ENCODE measurements at regions not wholly inside any gene's neighbourhood (a gene's known extent, or its start where the extent isn't known, plus 50 kb on each side); places are given as distances from the start of the nearest gene placed in this dataset.

- DNase-seq, result no peak
Measured at GRCh38 chr18:50444539-50444938, 69.7 kb downstream of the SKA1 start.

GRCh38 chr18:50446629-50447028 lies 71.8 kb downstream of the SKA1 start:
- no peak for DNase-seq

GRCh38 chr18:50447102-50447741 lies 72.4 kb downstream of the SKA1 start:
- DNase-seq, result no peak

GRCh38 chr18:50447952-50448351 lies 73.1 kb downstream of the SKA1 start:
- no peak for DNase-seq

GRCh38 chr18:50451100-50451842 lies 76.4 kb downstream of the SKA1 start:
- no peak for DNase-seq

- no peak for DNase-seq
Measured at GRCh38 chr18:50453014-50453680, 78.3 kb downstream of the SKA1 start.

GRCh38 chr18:50453732-50454131 lies 78.9 kb downstream of the SKA1 start:
- no peak for DNase-seq

GRCh38 chr18:50454387-50454988 lies 79.6 kb downstream of the SKA1 start:
- DNase-seq, result no peak

DNA sequence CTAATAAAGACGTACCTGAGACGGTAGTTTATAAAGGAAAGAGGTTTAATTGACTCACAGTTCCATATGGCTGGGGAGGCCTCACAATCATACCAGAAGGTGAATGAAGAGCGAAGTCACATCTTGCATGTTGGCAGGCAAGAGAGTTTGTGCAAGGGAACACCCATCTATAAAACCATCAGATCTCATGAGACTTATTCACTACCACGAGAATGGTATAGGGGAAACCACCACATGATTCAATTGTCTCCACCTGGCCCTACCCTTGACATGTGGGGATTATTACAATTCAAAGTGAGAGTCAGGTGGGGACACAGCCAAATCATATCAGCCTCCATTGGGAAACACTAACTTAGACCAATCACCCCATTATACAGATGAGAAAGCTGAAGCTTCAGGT lies 81.4 kb downstream of the SKA1 start:
- no peak for DNase-seq

GRCh38 chr18:50457639-50458038 lies 82.8 kb downstream of the SKA1 start:
- no peak for DNase-seq

GRCh38 chr18:50458366-50458765 lies 83.5 kb downstream of the SKA1 start:
- DNase-seq, result no peak

GRCh38 chr18:50458796-50459195 lies 84.0 kb downstream of the SKA1 start:
- no peak for DNase-seq

DNA sequence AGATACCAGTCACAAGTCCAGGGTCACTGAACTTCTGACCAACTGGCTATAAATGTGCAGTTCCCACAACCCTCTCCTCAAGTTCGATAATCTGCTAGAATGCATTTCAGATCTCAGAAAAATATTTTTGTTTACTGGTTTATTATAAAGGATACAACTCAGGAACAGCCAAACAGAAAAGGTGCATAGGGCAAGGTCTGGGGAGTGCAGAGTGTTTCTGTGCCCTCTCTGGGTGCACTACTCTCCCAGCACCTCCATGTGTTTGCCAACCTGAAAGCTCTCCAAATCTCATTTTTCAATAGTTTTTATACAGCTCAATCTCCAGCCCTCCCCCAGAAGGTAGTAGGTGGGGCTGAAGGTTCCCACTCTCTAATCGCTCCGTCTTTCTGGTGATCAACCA lies 85.2 kb downstream of the SKA1 start:
- no peak for DNase-seq

GRCh38 chr18:50460716-50461115 lies 85.9 kb downstream of the SKA1 start:
- DNase-seq, result no peak

DNA sequence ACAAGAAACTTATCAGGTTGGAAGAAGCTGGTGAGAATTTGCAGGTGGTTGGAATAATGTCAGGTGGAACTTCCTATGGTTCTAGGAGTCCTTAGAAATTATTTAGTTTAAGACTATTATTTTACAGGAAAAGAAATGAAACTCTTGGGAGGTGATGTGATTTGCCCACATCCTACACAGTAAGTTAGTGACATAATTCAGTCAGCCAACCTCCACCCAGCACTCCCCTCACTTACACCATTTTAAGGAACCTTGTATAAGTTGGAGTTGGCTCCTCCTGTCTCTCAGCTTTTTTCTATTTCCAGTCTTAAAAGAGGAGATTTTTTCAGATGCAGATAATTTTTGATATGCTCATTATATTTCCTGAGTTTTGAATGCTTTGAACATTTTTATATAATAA lies 86.4 kb downstream of the SKA1 start:
- no peak for DNase-seq

- DNase-seq, result no peak
Measured at GRCh38 chr18:50465211-50466153, 90.6 kb downstream of the SKA1 start.

DNA sequence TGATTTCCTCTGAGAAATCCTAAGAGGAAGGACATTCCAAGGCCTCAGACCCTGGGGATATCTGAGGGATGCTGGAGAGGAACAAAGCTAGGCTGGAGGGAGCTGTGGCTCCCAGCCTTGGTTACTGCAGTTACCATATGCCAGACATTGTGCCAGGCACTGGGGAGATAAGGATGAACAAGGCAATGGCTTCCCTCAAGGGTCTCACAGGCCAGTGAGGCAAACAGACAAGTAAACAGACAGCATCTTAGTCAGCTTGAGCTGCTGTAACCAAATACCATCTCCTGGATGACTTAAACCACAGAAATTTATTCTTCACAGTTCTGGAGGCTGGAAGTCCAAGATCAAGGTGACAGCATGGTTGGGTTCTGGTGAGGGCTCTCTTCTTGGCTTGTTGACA lies 91.8 kb downstream of the SKA1 start:
- no peak for DNase-seq

DNA sequence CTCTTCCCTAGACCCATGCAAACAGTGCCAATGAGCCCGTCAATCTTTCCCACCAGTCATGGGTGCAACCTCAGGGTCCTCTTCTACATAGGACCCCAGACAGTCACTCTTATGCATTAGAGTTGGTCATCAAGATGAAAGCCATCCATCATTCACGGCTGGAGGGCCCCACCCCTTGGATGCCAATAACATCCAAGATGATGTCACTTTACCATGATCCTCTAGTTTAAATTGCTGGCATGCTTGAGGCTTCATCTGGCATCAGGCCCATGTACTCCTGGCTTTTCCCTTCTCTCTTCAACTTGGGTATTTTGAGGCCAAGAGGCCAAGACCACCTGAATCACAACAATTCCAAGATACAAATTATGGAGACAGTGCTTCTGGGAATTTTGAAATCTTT lies 91.1 kb upstream of the MAPK4 start:
- no peak for DNase-seq

- DNase-seq, result no peak
Measured at GRCh38 chr18:50469380-50469781, 90.5 kb upstream of the MAPK4 start.

GRCh38 chr18:50472941-50473340 lies 86.9 kb upstream of the MAPK4 start:
- no peak for DNase-seq

GRCh38 chr18:50473881-50474280 lies 86.0 kb upstream of the MAPK4 start:
- DNase-seq, result peak; percentile 82

DNA sequence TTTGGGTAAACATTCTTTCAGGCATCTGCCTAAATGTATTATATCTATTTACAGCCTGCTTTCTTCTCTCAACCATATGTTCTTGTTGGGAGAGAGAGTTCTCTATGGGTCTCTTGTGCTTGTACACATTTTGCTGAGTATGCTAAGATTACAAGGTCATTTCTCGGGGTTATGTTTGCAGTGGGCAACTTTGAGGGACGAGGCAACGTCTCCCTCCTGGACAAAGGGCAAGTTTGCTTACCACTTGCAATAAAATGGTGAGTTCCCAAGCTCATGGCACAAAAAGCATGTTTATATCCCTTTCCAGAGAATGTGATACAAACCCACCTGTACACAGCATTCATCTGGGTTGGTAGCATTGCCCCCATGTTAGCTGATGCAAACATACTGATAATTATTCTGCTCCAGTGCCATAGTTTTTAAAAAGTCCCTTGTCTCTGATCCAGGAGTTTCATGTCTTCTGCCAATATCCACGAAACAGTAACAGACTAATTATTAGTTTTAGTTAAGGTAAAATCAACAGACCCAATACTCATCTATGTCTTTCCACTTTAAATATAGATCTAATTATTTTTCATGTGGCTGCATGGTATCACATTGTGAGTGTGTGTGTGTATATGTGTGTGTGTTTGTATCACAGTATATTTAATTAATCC lies 84.2 kb upstream of the MAPK4 start:
- DNase-seq, result no peak

All from NCI-H526 treated with DMSO at 0.1 percent for 48 hours (cell line).